Suppressor macrophage treated with lipopolysaccharide for 4 hours (primary cell): ENCODE measurements at regions not wholly inside any gene's neighbourhood (a gene's known extent, or its start where the extent isn't known, plus 50 kb on each side); places are given as distances from the start of the nearest gene placed in this dataset.
"Not testable (repeated sequence)": the region's sequence is repeated elsewhere in the genome, so short reads cannot be mapped to it uniquely, and the experiment has no call there.

ENCODE experiments used
- DNase-seq: peaks from one replicate; pipeline ENCODE4 v3.0.0-alpha.2; 2020

GRCh38 chr7:84729284-84729683 lies 457.6 kb downstream of the SEMA3D start:
- DNase-seq: no peak

GRCh38 chr7:84722734-84723133 lies 464.1 kb downstream of the SEMA3D start:
- no peak for DNase-seq

GRCh38 chr7:84722086-84722485 lies 464.8 kb downstream of the SEMA3D start:
- no peak for DNase-seq

GRCh38 chr7:84720456-84721097 lies 466.3 kb downstream of the SEMA3D start:
- no peak for DNase-seq

- no peak for DNase-seq
Measured at GRCh38 chr7:84714765-84715164, 472.1 kb downstream of the SEMA3D start.

GRCh38 chr7:84712374-84713121 lies 474.3 kb downstream of the SEMA3D start:
- DNase-seq: no peak

GRCh38 chr7:84710538-84710937 lies 476.3 kb downstream of the SEMA3D start:
- DNase-seq: not testable (repeated sequence)

- no peak for DNase-seq
Measured at GRCh38 chr7:84705706-84706105, 481.1 kb downstream of the SEMA3D start.

GRCh38 chr7:84705079-84705478 lies 481.8 kb downstream of the SEMA3D start:
- DNase-seq: no peak

- DNase-seq: no peak
Measured at GRCh38 chr7:84704380-84704779, 482.5 kb downstream of the SEMA3D start.

- DNase-seq: no peak
Measured at GRCh38 chr7:84701524-84702306, 485.1 kb downstream of the SEMA3D start.

GRCh38 chr7:84700563-84701370 lies 486.1 kb downstream of the SEMA3D start:
- no peak for DNase-seq

- no peak for DNase-seq
Measured at GRCh38 chr7:84697506-84697905, 489.4 kb downstream of the SEMA3D start.

- no peak for DNase-seq
Measured at GRCh38 chr7:84693483-84693882, 493.4 kb downstream of the SEMA3D start.

- DNase-seq: peak; percentile 16
Measured at GRCh38 chr7:84688671-84689070, 494.1 kb upstream of the SEMA3A start.

- DNase-seq: no peak
Measured at GRCh38 chr7:84686373-84686772, 491.8 kb upstream of the SEMA3A start.

- DNase-seq: no peak
Measured at GRCh38 chr7:84684836-84685480, 490.4 kb upstream of the SEMA3A start.

- no peak for DNase-seq
Measured at GRCh38 chr7:84682543-84682942, 488.0 kb upstream of the SEMA3A start.

- DNase-seq: no peak
Measured at GRCh38 chr7:84678841-84679240, 484.3 kb upstream of the SEMA3A start.

- DNase-seq: no peak
Measured at GRCh38 chr7:84677117-84677732, 482.6 kb upstream of the SEMA3A start.

GRCh38 chr7:84675633-84676034 lies 481.0 kb upstream of the SEMA3A start:
- DNase-seq: no peak
